ENCODE measurements at regions not wholly inside any gene's neighbourhood (a gene's known extent, or its start where the extent isn't known, plus 50 kb on each side); places are given as distances from the start of the nearest gene placed in this dataset.

DNA sequence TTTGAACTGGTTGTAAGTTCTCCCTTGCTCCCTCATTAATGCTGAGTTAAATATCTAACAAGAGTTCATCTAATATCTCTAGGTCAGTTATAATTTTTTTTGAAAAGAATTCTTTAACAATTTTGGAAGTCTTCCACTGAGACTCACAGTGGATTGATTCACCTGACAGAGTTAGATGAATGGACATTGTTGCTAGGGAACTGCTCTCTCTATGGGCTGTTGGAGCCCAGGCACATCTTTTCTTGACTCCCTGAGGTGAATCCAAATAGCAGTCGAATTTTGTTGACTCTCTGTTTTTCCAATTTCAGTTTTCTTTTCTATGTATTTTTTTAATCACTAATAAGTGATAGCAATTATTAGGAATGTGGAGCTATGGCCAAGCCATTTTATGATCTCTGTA, 996.1 kb upstream of the PABPC4L start:
- ATAC-seq (ENCODE audit: insufficient read depth, low FRiP score), result no peak

DNA sequence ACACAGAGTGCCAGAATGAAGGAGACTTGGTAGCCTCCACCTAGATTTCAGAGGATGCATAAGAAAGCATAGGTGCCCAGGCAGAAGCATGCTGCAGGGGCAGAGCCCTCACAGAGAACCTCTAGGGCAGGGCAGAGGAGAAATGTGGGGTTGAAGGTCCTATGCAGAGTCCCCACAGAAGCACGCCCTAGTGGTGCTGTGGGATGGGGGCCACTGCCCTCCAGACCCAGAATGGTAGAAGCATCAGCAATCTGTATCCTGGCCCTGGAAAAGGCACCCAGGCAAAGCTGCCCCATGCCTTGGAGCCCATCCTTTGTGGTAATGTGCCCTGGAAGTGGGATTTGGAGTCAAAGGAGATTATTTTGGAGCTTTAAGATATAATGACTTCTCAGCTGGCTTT, 992.9 kb upstream of the PABPC4L start:
- peaks cover 0 to 12% (median 0%) of the 10 kb centered on the region in 5 donors for H3K4me1 ChIP-seq (ENCODE audit: control insufficient read depth in 5 of 5, insufficient read depth in 5 of 5, low read length in 5 of 5)

More for the DNA sequence above, 996.1 kb upstream of the PABPC4L start:
- H3K27me3 ChIP-seq (ENCODE audit: control insufficient read depth in 3 of 3, insufficient read depth in 3 of 3, low read length in 2 of 3), result no peaks in the 10 kb centered on the region
- no peak overlapping the region for H3K4me3 ChIP-seq
- H3K4me1 ChIP-seq (ENCODE audit: control insufficient read depth in 5 of 5, insufficient read depth in 5 of 5, low read length in 5 of 5), result peaks cover 0 to 10% (median 0%) of the 10 kb centered on the region in 5 donors
- no peak overlapping the region for H3K9ac ChIP-seq (ENCODE audit: insufficient read depth in 1 of 2, low read length in 2 of 2)
- 35 to 47% methylated on average over 1 of the region's 1 CpG for WGBS, 2 donors
- no peak overlapping the region for H3K27ac ChIP-seq (ENCODE audit: low read depth in 1 of 2, low read length in 1 of 2)
- no peak for DNase-seq
- peaks cover 0 to 6% (median 0%) of the 10 kb centered on the region in 4 donors for H3K9me3 ChIP-seq (ENCODE audit: control insufficient read depth in 4 of 4, insufficient read depth in 3 of 4, low read length in 3 of 4)
- H3K36me3 ChIP-seq (ENCODE audit: control insufficient read depth in 4 of 4, insufficient read depth in 4 of 4, low read length in 4 of 4), result no peaks in the 10 kb centered on the region
- TF ChIP-seq, protein P1, sequence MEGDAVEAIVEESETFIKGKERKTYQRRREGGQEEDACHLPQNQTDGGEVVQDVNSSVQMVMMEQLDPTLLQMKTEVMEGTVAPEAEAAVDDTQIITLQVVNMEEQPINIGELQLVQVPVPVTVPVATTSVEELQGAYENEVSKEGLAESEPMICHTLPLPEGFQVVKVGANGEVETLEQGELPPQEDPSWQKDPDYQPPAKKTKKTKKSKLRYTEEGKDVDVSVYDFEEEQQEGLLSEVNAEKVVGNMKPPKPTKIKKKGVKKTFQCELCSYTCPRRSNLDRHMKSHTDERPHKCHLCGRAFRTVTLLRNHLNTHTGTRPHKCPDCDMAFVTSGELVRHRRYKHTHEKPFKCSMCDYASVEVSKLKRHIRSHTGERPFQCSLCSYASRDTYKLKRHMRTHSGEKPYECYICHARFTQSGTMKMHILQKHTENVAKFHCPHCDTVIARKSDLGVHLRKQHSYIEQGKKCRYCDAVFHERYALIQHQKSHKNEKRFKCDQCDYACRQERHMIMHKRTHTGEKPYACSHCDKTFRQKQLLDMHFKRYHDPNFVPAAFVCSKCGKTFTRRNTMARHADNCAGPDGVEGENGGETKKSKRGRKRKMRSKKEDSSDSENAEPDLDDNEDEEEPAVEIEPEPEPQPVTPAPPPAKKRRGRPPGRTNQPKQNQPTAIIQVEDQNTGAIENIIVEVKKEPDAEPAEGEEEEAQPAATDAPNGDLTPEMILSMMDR (IDR thresholded peaks at IDR 0.05; ENCODE audit: control extremely low read depth, extremely low read depth), result no peak

DNA sequence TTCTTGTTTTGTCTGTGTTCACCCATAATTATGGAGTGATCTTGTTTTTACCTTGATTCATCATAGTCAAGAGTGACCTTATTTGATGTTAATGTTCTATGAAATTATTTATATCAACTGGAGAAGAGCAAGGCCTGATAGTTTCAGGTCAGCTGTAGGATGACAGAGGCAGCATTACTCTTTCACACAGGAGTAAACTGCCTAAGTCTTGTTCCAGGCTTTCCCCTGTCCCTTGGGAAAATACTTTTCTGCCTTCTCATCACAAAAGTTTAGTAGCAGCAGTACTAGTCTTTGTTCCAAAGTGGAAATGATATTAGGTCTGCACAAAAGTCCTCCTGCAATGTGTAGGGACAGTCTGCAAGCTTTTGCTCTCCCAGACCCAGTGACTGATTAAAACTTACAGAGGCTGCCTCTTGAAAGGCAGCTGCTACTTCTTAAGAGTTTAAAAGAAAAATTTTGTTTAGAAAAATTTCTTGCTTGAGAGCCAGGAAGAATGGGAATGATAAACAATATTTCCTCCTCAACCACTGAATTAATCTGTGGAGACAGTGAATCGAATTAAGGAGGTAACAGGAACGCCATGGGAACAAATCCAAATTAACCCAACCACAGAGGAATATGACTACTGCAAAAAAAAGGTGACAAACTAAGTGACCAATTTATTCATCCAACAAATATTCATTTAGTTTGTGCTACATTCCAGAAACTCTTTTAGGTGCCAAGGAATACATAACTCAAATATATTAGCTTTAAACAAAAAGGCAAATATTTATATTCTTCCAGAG, 991.4 kb upstream of the PABPC4L start:
- 49 to 50% methylated on average over 2 of the region's 2 CpGs for WGBS, 2 donors
- Histone ChIP-seq H3K4me3 (no peak overlapping the region), H3K27me3 (ENCODE audit: control insufficient read depth in 3 of 3, insufficient read depth in 3 of 3, low read length in 2 of 3) (no peaks in the 10 kb centered on the region), H3K4me1 (ENCODE audit: control insufficient read depth in 5 of 5, insufficient read depth in 5 of 5, low read length in 5 of 5) (peaks cover 0 to 12% (median 0%) of the 10 kb centered on the region in 5 donors), H3K9ac (ENCODE audit: insufficient read depth in 1 of 2, low read length in 2 of 2) (no peak overlapping the region), H3K36me3 (ENCODE audit: control insufficient read depth in 4 of 4, insufficient read depth in 4 of 4, low read length in 4 of 4) (no peaks in the 10 kb centered on the region), H3K27ac (ENCODE audit: low read depth in 1 of 2, low read length in 1 of 2) (no peak overlapping the region), H3K9me3 (ENCODE audit: control insufficient read depth in 4 of 4, insufficient read depth in 3 of 4, low read length in 3 of 4) (peaks cover 0 to 6% (median 0%) of the 10 kb centered on the region in 4 donors)
- no peak for ATAC-seq (ENCODE audit: insufficient read depth, low FRiP score)
- DNase-seq, result peak in 2 of 3 donors; percentile 31 to 37
- TF ChIP-seq, protein P1 (IDR thresholded peaks at IDR 0.05; ENCODE audit: control extremely low read depth, extremely low read depth), result no peak

More for the DNA sequence above, 992.9 kb upstream of the PABPC4L start:
- ATAC-seq (ENCODE audit: insufficient read depth, low FRiP score) (no peak), DNase-seq (no peak)
- Histone ChIP-seq H3K4me3 (no peak overlapping the region), H3K27ac (ENCODE audit: low read depth in 1 of 2, low read length in 1 of 2) (no peak overlapping the region), H3K27me3 (ENCODE audit: control insufficient read depth in 3 of 3, insufficient read depth in 3 of 3, low read length in 2 of 3) (no peaks in the 10 kb centered on the region), H3K9me3 (ENCODE audit: control insufficient read depth in 4 of 4, insufficient read depth in 3 of 4, low read length in 3 of 4) (peaks cover 0 to 6% (median 0%) of the 10 kb centered on the region in 4 donors), H3K9ac (ENCODE audit: insufficient read depth in 1 of 2, low read length in 2 of 2) (no peak overlapping the region), H3K36me3 (ENCODE audit: control insufficient read depth in 4 of 4, insufficient read depth in 4 of 4, low read length in 4 of 4) (no peaks in the 10 kb centered on the region)
- whole genome bisulfite sequencing, 2 donors, result 79 to 88% methylated on average over 1 of the region's 1 CpG
- TF ChIP-seq, protein P1 (IDR thresholded peaks at IDR 0.05; ENCODE audit: control extremely low read depth, extremely low read depth), result no peak
